HT1080 (cell line): ENCODE measurements at regions not wholly inside any gene's neighbourhood (a gene's known extent, or its start where the extent isn't known, plus 50 kb on each side); places are given as distances from the start of the nearest gene placed in this dataset.
"Not testable (repeated sequence)": the region's sequence is repeated elsewhere in the genome, so short reads cannot be mapped to it uniquely, and the experiment has no call there.

Experiments used
- DNase-seq: peaks from one replicate; pipeline ENCODE4 v3.0.0-alpha.2; 2015; ENCODE audit warnings: low read depth

GRCh38 chr9:73853549-73853948 lies 643.6 kb upstream of the RORB start:
- no peak for DNase-seq

- DNase-seq = no peak
These were observed 641.9 kb upstream of the RORB start for GRCh38 chr9:73855206-73855605.

- peak; percentile 32 for DNase-seq
These were observed 633.2 kb upstream of the RORB start for GRCh38 chr9:73863924-73864323.

- no peak for DNase-seq
These were observed 630.7 kb upstream of the RORB start for GRCh38 chr9:73866451-73866850.

GRCh38 chr9:73869264-73869663 lies 627.9 kb upstream of the RORB start:
- DNase-seq = peak; percentile 95

- DNase-seq = no peak
These were observed 625.5 kb upstream of the RORB start for GRCh38 chr9:73871636-73872035.

- DNase-seq = no peak
These were observed 624.4 kb upstream of the RORB start for GRCh38 chr9:73872701-73873100.

- DNase-seq = no peak
These were observed 617.0 kb upstream of the RORB start for GRCh38 chr9:73880101-73880500.

- no peak for DNase-seq
These were observed 608.1 kb upstream of the RORB start for GRCh38 chr9:73889023-73889422.

GRCh38 chr9:73890685-73891277 lies 606.4 kb upstream of the RORB start:
- DNase-seq = no peak

- no peak for DNase-seq
These were observed 604.8 kb upstream of the RORB start for GRCh38 chr9:73892335-73892734.

- DNase-seq = no peak
These were observed 603.9 kb upstream of the RORB start for GRCh38 chr9:73893230-73893629.

GRCh38 chr9:73896061-73896460 lies 601.1 kb upstream of the RORB start:
- no peak for DNase-seq

- no peak for DNase-seq
These were observed 590.5 kb upstream of the RORB start for GRCh38 chr9:73906671-73907070.

- DNase-seq = no peak
These were observed 585.3 kb upstream of the RORB start for GRCh38 chr9:73911804-73912203.

GRCh38 chr9:73916016-73916673 lies 581.0 kb upstream of the RORB start:
- DNase-seq = peak; percentile 27

- DNase-seq = no peak
These were observed 577.4 kb upstream of the RORB start for GRCh38 chr9:73919712-73920111.

- DNase-seq = no peak
These were observed 573.3 kb upstream of the RORB start for GRCh38 chr9:73923796-73924195.

GRCh38 chr9:73951147-73951546 lies 546.0 kb upstream of the RORB start:
- no peak for DNase-seq

- no peak for DNase-seq
These were observed 534.3 kb upstream of the RORB start for GRCh38 chr9:73962792-73963191.

- no peak for DNase-seq
These were observed 527.2 kb upstream of the RORB start for GRCh38 chr9:73969936-73970335.

- DNase-seq = not testable (repeated sequence)
These were observed 520.7 kb upstream of the RORB start for GRCh38 chr9:73976424-73976823.

- DNase-seq = no peak
These were observed 517.3 kb upstream of the RORB start for GRCh38 chr9:73979894-73980264.

GRCh38 chr9:73980754-73981153 lies 516.4 kb upstream of the RORB start:
- no peak for DNase-seq
